Neural progenitor cell (in vitro differentiated cells): ENCODE measurements at regions not wholly inside any gene's neighbourhood (a gene's known extent, or its start where the extent isn't known, plus 50 kb on each side); places are given as distances from the start of the nearest gene placed in this dataset.
A peak's percentile ranks its signal among the peaks of the same experiment; 100 is the strongest.

Experiments used
- DNase-seq: peaks from one replicate; pipeline ENCODE4 v3.0.0-alpha.2; 2016; ENCODE audit warnings: low spot score
- H2AFZ ChIP-seq: fragments of 200-600 bp; sonication (generic); replicated peaks from 2 replicates; pipeline ENCODE4 v1.6.1; 2016; ENCODE audit warnings: antibody characterized with exemption
- H3F3A ChIP-seq: fragments of 200-600 bp; sonication (generic); 2 replicates; pipeline ENCODE4 v1.6.1; 2016; ENCODE audit warnings: antibody characterized with exemption, low read depth
- H3K27ac ChIP-seq: fragments of 200-600 bp; sonication (generic); 2 replicates; pipeline ENCODE4 v1.5.1; 2016; ENCODE audit warnings: mild to moderate bottlenecking
- H3K27me3 ChIP-seq: fragments of 200-600 bp; sonication (generic); 2 replicates; pipeline ENCODE4 v1.6.1; 2016; ENCODE audit warnings: mild to moderate bottlenecking, moderate library complexity
- H3K36me3 ChIP-seq: fragments of 200-600 bp; sonication (generic); 2 replicates; pipeline ENCODE4 v1.5.1; 2016
- H3K4me1 ChIP-seq: fragments of 200-600 bp; sonication (generic); 2 replicates; pipeline ENCODE4 v1.6.1; 2016; ENCODE audit warnings: mixed run types
- H3K4me2 ChIP-seq: fragments of 200-600 bp; sonication (generic); 2 replicates; pipeline ENCODE4 v1.6.1; 2016
- H3K4me3 ChIP-seq: fragments of 200-600 bp; sonication (generic); 2 replicates; pipeline ENCODE4 v1.5.1; 2016
- H3K79me2 ChIP-seq: fragments of 200-600 bp; sonication (generic); 2 replicates; pipeline ENCODE4 v1.6.1; 2016; ENCODE audit warnings: low read depth
- H3K9ac ChIP-seq: fragments of 200-600 bp; sonication (generic); 2 replicates; pipeline ENCODE4 v1.6.1; 2016
- H3K9me3 ChIP-seq: fragments of 200-600 bp; sonication (generic); 2 replicates; pipeline ENCODE4 v1.5.1; 2016; ENCODE audit warnings: low read depth
- H4K20me1 ChIP-seq: fragments of 200-600 bp; sonication (generic); 2 replicates; pipeline ENCODE4 v1.6.1; 2016; ENCODE audit warnings: low read depth
- H3K27ac Mint-ChIP-seq: 3 replicates; pipeline ENCODE4 v1.8.0; 2021; ENCODE audit warnings: mixed read lengths
- H3K27me3 Mint-ChIP-seq: 2 replicates; pipeline ENCODE4 v1.8.0; 2022; ENCODE audit warnings: low read depth, mild to moderate bottlenecking, inconsistent platforms, moderate library complexity, mixed read lengths; ENCODE audit not compliant: insufficient read depth
- H3K36me3 Mint-ChIP-seq: 3 replicates; pipeline ENCODE4 v1.8.0; 2021; ENCODE audit warnings: mixed read lengths
- H3K4me1 Mint-ChIP-seq: 3 replicates; pipeline ENCODE4 v1.8.0; 2021; ENCODE audit warnings: mixed read lengths
- H3K4me3 Mint-ChIP-seq: 3 replicates; pipeline ENCODE4 v1.8.0; 2021; ENCODE audit warnings: mild to moderate bottlenecking, moderate library complexity, mixed read lengths
- H3K9me3 Mint-ChIP-seq: 3 replicates; pipeline ENCODE4 v1.8.0; 2020; ENCODE audit warnings: mixed read lengths
- CTCF ChIP-seq: fragments of 200-600 bp; sonication (generic); IDR thresholded peaks from 2 replicates; pipeline ENCODE4 v1.5.1; 2017; ENCODE audit warnings: antibody characterized with exemption, mild to moderate bottlenecking
- EZH2 ChIP-seq: fragments of 200-600 bp; sonication (generic); IDR thresholded peaks from 2 replicates; pipeline ENCODE4 v1.6.1; 2017; ENCODE audit warnings: antibody characterized with exemption, mild to moderate bottlenecking, moderate library complexity
- EZH2phosphoT487 ChIP-seq: fragments of 200-600 bp; sonication (generic); IDR thresholded peaks from 2 replicates; pipeline ENCODE4 v1.6.1; 2017; ENCODE audit warnings: antibody characterized with exemption

- Histone ChIP-seq H3K79me2 (no peaks in the 10 kb centered on the region), H3F3A (no peaks in the 10 kb centered on the region), H4K20me1 (no peaks in the 10 kb centered on the region), H3K4me3 (no peak overlapping the region), H3K27ac (no peak overlapping the region), H3K9ac (no peak overlapping the region), H2AFZ (no peak overlapping the region), H3K4me2 (no peak overlapping the region), H3K9me3 (no peaks in the 10 kb centered on the region), H3K36me3 (no peaks in the 10 kb centered on the region), H3K4me1 (peaks cover 6% of the 10 kb centered on the region), H3K27me3 (no peaks in the 10 kb centered on the region)
- H3K27me3 Mint-ChIP-seq, result peaks cover 19% of the 10 kb centered on the region
- DNase-seq, result no peak
- peaks cover 37% of the 10 kb centered on the region for H3K4me1 Mint-ChIP-seq
- H3K27ac Mint-ChIP-seq, result no peak overlapping the region
- H3K4me3 Mint-ChIP-seq, result no peak overlapping the region
- H3K9me3 Mint-ChIP-seq, result peaks cover 3% of the 10 kb centered on the region
- H3K36me3 Mint-ChIP-seq, result no peaks in the 10 kb centered on the region
- no peak for TF ChIP-seq CTCF
- no peak for TF ChIP-seq EZH2
- no peak for TF ChIP-seq EZH2phosphoT487
Measured at GRCh38 chr15:69731581-69731980, 279.0 kb downstream of the RPLP1 start.

GRCh38 chr15:69732133-69732532 is 279.5 kb downstream of the RPLP1 start:
- DNase-seq, result no peak
- Mint-ChIP-seq H3K4me3 (no peak overlapping the region), H3K27ac (no peak overlapping the region), H3K27me3 (peaks cover 18% of the 10 kb centered on the region), H3K9me3 (peaks cover 6% of the 10 kb centered on the region), H3K36me3 (peaks cover 2% of the 10 kb centered on the region), H3K4me1 (peaks cover 35% of the 10 kb centered on the region)
- Histone ChIP-seq H3K4me1 (peaks cover 6% of the 10 kb centered on the region), H3K4me3 (no peak overlapping the region), H3K79me2 (no peaks in the 10 kb centered on the region), H3K27me3 (no peaks in the 10 kb centered on the region), H3K9me3 (no peaks in the 10 kb centered on the region), H3K36me3 (no peaks in the 10 kb centered on the region), H3F3A (no peaks in the 10 kb centered on the region), H2AFZ (no peak overlapping the region), H4K20me1 (no peaks in the 10 kb centered on the region), H3K4me2 (no peak overlapping the region), H3K27ac (no peak overlapping the region), H3K9ac (no peak overlapping the region)
- TF ChIP-seq EZH2phosphoT487 (no peak), EZH2 (no peak), CTCF (no peak)

- no peaks in the 10 kb centered on the region for H3K9me3 ChIP-seq
- H3K4me3 ChIP-seq, result no peak overlapping the region
- no peak overlapping the region for H3K9ac ChIP-seq
- no peaks in the 10 kb centered on the region for H3K27me3 ChIP-seq
- H3K4me1 Mint-ChIP-seq, result peaks cover 32% of the 10 kb centered on the region
- H3K27ac ChIP-seq, result no peak overlapping the region
- H3K4me1 ChIP-seq, result peaks cover 15% of the 10 kb centered on the region
- DNase-seq, result no peak
- peak overlapping the region; percentile 18 for H3K27ac Mint-ChIP-seq
- H3K27me3 Mint-ChIP-seq, result peaks cover 13% of the 10 kb centered on the region
- no peak for TF ChIP-seq EZH2phosphoT487
- TF ChIP-seq EZH2, result no peak
- no peak for TF ChIP-seq CTCF
- H2AFZ ChIP-seq, result no peak overlapping the region
- peaks cover 2% of the 10 kb centered on the region for H3K36me3 Mint-ChIP-seq
- no peaks in the 10 kb centered on the region for H4K20me1 ChIP-seq
- peaks cover 6% of the 10 kb centered on the region for H3K9me3 Mint-ChIP-seq
- H3F3A ChIP-seq, result no peaks in the 10 kb centered on the region
- H3K4me3 Mint-ChIP-seq, result no peak overlapping the region
- no peak overlapping the region for H3K4me2 ChIP-seq
- no peaks in the 10 kb centered on the region for H3K79me2 ChIP-seq
- H3K36me3 ChIP-seq, result no peaks in the 10 kb centered on the region
Measured at GRCh38 chr15:69734699-69735098, 282.1 kb downstream of the RPLP1 start.

- no peaks in the 10 kb centered on the region for H3K27me3 ChIP-seq
- Mint-ChIP-seq H3K4me1 (peaks cover 30% of the 10 kb centered on the region), H3K4me3 (no peak overlapping the region), H3K9me3 (peaks cover 9% of the 10 kb centered on the region), H3K27me3 (peaks cover 13% of the 10 kb centered on the region), H3K27ac (peak overlapping the region; percentile 67), H3K36me3 (peaks cover 2% of the 10 kb centered on the region)
- peak; percentile 24 for DNase-seq
- H4K20me1 ChIP-seq, result no peaks in the 10 kb centered on the region
- H2AFZ ChIP-seq, result no peak overlapping the region
- no peaks in the 10 kb centered on the region for H3K9me3 ChIP-seq
- H3K9ac ChIP-seq, result no peak overlapping the region
- H3K36me3 ChIP-seq, result no peaks in the 10 kb centered on the region
- H3K79me2 ChIP-seq, result no peaks in the 10 kb centered on the region
- no peak overlapping the region for H3K27ac ChIP-seq
- no peak overlapping the region for H3K4me3 ChIP-seq
- no peak overlapping the region for H3K4me2 ChIP-seq
- TF ChIP-seq EZH2phosphoT487 (no peak), EZH2 (no peak), CTCF (no peak)
- H3K4me1 ChIP-seq, result peaks cover 15% of the 10 kb centered on the region
- no peaks in the 10 kb centered on the region for H3F3A ChIP-seq
Measured at GRCh38 chr15:69735121-69735520, 282.5 kb downstream of the RPLP1 start.
